ENCODE measurements at regions not wholly inside any gene's neighbourhood (a gene's known extent, or its start where the extent isn't known, plus 50 kb on each side); places are given as distances from the start of the nearest gene placed in this dataset.
"Not testable (repeated sequence)": the region's sequence is repeated elsewhere in the genome, so short reads cannot be mapped to it uniquely, and the experiment has no call there.

DNA sequence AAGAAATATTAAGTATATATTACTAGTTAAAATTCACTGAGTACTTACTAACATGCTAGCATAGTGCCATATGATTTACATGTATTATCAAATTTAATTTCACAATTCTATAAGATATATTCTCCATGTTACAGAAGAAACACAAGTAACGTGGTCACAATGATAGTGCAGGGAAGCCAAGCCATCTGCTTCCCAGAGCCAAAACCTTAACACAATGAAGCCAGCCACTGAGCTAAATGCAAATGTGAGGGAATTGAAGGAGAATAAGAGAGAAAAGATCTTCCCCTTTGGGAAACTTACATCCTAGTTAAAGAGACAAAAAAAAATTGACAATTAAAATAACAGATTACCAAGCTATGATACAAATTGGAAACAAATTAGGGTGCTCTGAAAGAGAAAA lies 63.6 kb downstream of the ELAPOR2 start:
- no peak overlapping the region for H3K4me3 ChIP-seq (ENCODE audit: low read depth, low read length)
- TF ChIP-seq, protein P1, sequence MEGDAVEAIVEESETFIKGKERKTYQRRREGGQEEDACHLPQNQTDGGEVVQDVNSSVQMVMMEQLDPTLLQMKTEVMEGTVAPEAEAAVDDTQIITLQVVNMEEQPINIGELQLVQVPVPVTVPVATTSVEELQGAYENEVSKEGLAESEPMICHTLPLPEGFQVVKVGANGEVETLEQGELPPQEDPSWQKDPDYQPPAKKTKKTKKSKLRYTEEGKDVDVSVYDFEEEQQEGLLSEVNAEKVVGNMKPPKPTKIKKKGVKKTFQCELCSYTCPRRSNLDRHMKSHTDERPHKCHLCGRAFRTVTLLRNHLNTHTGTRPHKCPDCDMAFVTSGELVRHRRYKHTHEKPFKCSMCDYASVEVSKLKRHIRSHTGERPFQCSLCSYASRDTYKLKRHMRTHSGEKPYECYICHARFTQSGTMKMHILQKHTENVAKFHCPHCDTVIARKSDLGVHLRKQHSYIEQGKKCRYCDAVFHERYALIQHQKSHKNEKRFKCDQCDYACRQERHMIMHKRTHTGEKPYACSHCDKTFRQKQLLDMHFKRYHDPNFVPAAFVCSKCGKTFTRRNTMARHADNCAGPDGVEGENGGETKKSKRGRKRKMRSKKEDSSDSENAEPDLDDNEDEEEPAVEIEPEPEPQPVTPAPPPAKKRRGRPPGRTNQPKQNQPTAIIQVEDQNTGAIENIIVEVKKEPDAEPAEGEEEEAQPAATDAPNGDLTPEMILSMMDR (IDR thresholded peaks at IDR 0.05; ENCODE audit: insufficient read depth, low read length): no peak
- no peak for DNase-seq (ENCODE audit: low read depth)

DNA sequence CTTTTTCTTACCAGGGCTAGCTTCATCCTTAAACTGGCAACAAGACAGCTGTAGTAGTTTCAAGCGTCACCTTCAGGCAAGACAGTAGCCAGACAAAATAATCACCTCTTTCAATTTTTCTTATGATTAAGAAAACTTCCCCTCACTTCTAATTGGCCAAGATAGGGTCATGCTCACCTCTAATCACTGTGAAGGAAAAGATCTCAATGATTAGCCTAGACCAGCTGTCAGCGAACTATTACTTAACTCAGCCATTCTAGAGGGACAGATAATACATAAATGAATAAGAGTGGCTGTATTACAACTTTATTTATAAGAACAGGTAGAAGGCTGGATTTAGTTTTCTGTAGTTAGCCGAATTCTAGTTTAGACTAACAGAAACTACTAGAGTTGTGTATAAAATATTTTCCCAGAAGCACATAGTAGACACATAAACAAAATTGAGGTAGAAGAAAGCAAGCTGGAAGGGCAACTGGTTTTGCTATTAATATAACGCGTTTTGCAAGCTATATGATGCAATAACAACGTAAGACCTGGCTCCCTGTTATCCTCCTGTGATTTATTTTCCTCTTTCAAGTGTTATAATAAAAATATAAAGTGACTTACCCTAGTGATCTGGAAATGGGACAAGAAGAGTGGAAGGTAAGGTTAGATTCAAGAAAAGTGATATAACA lies 64.3 kb downstream of the ELAPOR2 start:
- peak; percentile 6 for DNase-seq (ENCODE audit: low read depth)
- H3K4me3 ChIP-seq (ENCODE audit: low read depth, low read length): no peak overlapping the region
- TF ChIP-seq, protein P1 (IDR thresholded peaks at IDR 0.05; ENCODE audit: insufficient read depth, low read length): no peak

DNA sequence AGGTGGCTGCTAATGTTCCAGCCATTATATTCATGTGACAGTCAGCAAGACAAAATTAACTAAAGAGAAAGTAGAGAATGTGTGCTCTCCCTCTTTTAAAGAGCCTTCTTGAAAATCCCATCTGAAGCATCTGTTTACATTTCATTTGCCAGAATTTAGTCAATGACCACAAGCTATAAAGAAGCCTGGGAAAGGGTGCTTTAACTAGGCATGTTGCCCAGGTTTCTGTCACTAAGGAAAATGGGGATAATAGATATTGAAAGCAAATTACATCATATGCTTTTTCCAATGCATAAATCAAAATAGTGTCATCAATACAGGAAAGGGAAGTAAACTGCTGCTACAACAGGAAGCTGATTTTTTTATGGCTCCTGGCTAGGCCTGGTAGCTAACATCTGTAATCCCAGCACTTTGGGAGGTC lies 67.7 kb downstream of the ELAPOR2 start:
- H3K4me3 ChIP-seq (ENCODE audit: low read depth, low read length): no peak overlapping the region
- TF ChIP-seq, protein P1 (IDR thresholded peaks at IDR 0.05; ENCODE audit: insufficient read depth, low read length): no peak
- DNase-seq (ENCODE audit: low read depth): peak; percentile 27

DNA sequence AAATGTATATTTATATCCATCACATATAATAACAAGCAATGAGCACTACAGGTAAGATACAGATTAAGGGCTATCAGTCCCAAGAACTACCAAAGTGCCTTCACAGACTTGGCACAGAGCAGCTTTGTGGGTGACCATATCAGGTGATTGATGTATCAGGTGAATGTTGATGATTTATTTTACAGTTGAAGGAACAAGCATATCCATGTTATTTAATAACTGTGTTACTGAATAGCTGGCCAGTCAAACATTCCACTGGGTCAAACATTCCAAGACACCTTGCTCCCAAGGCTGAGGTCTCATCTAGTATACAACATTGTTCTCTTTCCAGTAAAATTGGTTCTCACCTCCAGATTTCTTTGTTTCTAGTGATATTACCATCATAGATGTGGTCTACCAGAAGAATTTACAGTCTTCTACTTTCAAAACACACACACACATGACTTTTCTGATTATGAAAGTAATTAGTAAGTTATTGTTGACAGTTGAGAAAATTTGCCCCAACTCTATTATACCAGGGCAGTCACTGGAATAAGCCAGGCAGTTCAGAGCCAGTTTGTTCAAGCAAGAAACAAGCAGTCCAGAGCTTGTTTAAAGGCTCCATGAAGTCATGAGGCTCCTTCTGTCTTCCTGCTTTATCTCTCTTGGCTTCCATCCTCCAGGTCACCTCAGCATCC lies 68.2 kb downstream of the ELAPOR2 start:
- no peak for DNase-seq (ENCODE audit: low read depth)
- H3K4me3 ChIP-seq (ENCODE audit: low read depth, low read length): no peak overlapping the region
- TF ChIP-seq, protein P1 (IDR thresholded peaks at IDR 0.05; ENCODE audit: insufficient read depth, low read length): no peak

DNA sequence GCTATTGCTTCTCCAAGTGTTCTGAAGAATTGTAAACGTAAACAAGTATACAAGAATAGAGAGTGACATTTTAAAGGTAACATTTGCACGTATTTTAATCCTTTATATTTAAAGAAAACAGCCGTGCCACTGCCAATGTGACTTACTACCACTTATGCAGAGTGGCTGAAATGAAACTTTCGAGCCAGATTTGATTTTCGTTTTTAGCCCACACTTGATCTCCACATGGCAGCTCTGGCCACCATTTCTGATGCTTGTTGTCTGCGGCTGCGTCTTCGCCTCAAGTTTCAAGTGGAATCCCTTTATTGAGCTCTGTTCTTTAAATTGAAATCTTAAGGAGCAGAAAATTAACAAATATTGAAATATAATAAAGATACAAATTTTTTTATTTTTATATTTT lies 70.0 kb downstream of the ELAPOR2 start:
- H3K4me3 ChIP-seq (ENCODE audit: low read depth, low read length): no peak overlapping the region
- TF ChIP-seq, protein P1 (IDR thresholded peaks at IDR 0.05; ENCODE audit: insufficient read depth, low read length): no peak
- DNase-seq (ENCODE audit: low read depth): no peak

DNA sequence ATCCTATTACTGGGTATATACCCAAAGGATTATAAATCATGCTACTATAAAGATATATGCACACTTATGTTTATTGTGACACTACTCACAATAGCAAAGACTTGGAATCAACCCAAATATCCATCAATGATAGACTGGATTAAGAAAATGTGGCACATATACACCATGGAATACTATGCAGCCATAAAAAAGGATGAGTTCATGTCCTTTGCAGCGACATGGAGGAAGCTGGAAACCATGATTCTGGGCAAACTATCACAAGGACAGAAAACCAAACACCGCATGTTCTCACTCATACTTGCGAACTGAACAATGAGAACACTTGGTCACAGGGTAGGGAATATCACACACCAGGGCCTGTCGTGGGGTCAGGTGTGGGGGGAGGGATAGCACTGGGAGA lies 71.6 kb downstream of the ELAPOR2 start:
- H3K4me3 ChIP-seq (ENCODE audit: low read depth, low read length); DNase-seq (ENCODE audit: low read depth): not testable (repeated sequence)

DNA sequence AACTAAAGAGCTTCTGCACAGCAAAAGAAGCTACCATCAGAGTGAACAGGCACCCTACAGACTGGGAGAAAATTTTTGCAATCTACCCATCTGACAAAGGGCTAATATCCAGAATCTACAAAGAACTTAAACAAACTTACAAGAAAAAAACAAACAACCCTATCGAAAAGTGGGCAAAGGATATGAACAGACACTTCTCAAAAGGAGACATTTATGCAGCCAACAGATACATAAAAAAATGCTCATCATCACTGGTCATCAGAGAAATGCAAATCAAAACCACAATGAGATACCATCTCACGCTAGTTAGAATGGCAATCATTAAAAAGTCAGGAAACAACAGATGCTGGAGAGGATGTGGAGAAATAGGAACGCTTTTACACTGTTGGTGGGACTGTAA lies 72.1 kb downstream of the ELAPOR2 start:
- H3K4me3 ChIP-seq (ENCODE audit: low read depth, low read length); DNase-seq (ENCODE audit: low read depth): not testable (repeated sequence)

DNA sequence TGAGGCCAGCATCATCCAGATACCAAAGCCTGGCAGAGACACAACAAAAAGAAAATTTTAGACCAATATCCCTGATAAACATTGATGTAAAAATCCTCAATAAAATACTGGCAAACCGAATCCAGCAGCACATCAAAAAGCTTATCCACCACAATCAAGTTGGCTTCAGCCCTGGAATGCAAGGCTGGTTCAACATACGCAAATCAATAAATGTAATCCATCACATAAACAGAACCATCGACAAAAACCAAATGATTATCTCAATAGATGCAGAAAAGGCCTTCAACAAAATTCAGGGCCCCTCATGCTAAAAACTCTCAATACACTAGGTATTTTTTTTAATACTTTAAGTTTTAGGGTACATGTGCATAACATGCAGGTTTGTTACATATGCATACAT lies 74.1 kb downstream of the ELAPOR2 start:
- H3K4me3 ChIP-seq (ENCODE audit: low read depth, low read length); DNase-seq (ENCODE audit: low read depth): not testable (repeated sequence)

DNA sequence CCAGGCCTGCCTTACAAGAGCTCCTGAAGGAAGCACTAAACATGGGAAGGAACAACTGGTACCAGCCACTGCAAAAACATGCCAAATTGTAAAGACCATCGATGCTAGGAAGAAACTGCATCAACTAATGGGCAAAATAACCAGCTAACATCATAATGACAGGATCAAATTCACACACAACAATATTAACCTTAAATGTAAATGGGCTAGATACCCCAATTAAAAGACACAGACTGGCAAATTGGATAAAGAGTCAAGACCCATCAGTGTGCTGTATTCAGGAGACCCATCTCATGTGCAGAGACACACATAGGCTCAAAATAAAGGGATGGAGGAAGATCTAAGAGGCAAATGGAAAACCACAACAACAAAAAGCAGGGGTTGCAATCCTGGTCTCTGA lies 75.8 kb downstream of the ELAPOR2 start:
- not testable (repeated sequence) for DNase-seq (ENCODE audit: low read depth); H3K4me3 ChIP-seq (ENCODE audit: low read depth, low read length)

DNA sequence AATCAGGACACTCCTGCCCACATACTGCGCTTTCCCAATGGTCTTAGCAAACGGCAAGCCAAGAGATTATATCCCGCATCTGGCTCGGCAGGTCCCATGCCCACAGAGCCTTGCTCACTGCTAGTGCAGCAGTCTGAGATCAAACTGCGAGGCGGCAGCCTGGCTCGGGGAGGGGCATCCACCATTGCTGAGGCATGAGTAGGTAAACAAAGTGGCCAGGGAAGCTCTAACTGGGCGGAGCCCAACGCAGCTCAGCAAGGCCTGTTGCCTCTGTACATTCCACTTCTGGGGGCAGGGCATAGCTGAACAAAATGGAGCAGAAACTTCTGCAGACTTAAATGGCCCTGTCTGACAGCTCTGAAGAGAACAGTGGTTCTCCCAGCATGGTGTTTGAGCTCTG lies 77.5 kb downstream of the ELAPOR2 start:
- H3K4me3 ChIP-seq (ENCODE audit: low read depth, low read length); DNase-seq (ENCODE audit: low read depth): not testable (repeated sequence)
